Lung microvascular endothelial cell (primary cell): ENCODE measurements at regions not wholly inside any gene's neighbourhood (a gene's known extent, or its start where the extent isn't known, plus 50 kb on each side); places are given as distances from the start of the nearest gene placed in this dataset.

Experiments used
- DNase-seq, 2 donors: peaks; one replicate each; pipeline versions ENCODE4 v3.0.0 to v3.0.0-alpha.2; 2010; ENCODE audit warnings: low read depth in 2 of 2

DNA sequence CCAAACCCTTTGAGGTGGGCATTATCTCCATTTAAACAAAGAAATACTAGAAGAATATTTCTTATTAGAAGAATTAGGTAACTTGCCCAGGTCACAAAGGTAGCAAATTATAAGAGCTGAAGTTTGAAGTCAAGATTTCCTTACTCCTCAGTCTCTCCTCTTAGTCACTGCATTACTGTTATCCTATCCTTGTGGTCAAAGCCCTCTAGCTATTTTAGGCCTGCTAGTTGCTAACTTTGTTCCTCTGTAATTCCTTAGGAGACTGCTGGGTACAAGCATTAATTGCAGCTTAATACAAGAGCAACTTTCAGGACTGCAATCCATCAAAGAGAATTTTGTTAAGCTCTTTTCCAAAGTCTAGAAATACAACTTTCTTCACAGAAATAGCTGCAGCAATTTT, 528.2 kb downstream of the ZIC1 start:
- DNase-seq: no peak

DNA sequence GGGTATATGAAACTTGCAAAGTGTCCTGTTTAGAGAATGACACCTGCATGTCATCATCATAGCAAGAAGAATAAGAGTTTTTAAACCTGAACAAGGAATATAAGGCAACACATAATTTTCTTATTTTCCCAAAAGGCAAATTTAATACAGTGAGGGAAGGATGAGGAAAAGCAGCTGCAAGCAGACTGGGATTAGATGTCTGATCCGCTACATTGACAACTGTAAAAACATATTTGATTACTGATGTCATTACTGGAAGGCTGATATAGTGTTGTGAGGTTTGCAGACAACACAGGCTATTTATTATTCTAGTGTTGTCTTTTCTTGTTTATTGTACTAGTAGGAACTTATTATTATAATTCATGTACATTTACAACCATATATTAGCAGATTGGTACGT, 528.7 kb downstream of the ZIC1 start:
- DNase-seq: no peak

DNA sequence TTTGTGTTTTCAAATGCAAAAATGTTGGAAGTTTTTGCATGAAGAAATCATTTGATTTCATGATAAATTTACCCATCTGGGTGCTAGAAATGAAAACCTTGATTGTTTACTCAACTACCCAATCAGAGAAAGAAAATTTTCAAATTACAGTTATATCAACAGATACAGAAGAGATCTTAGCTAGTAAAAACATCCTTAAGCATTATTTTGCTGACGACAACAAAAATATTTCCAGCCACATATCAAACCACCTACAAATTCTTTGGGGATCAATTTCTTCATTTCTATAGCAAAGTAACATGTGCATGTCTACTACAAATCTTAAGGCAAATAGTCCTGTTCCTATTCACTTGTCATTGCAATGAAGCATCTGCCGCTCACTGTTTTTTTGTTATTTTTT, 530.3 kb downstream of the ZIC1 start:
- DNase-seq: no peak

GRCh38 chr3:147939839-147940238, 530.7 kb downstream of the ZIC1 start:
- peak in 1 of 2 donors; percentile 7 for DNase-seq

GRCh38 chr3:147940405-147941193, 531.4 kb downstream of the ZIC1 start:
- DNase-seq: no peak

- DNase-seq: no peak
Measured at GRCh38 chr3:147941969-147942368, 532.8 kb downstream of the ZIC1 start.

DNA sequence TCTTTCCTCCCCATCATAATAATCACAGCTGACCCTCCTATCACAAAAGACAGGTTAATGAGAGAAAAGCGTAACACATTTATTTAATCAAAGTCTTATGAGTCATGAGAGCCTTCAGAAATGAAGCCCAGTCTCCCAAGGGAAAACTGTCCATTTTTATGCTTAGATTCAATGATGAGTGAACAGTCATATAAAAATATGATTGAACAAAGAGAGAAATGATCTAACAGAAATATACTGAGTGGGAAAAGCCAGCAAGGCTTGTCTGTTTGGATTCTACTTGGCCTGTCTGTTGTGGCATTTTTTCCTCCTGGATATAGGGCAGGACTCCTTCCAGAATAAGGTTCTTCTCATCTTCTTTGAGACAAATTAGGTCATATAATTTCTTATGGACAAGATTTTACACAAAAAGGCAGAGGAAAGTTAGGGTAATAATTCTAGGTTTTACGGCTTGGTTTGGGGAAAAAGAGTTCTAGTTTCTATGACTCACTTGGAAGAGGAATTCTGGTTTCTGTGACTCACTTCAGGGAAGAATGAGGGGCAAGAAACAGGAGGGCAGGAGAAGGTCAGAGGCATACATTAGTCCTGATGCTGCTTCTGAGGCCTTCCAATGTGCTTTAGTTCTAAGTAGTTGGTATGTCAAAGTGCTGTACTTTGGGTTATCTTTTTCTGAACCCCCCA, 534.2 kb downstream of the ZIC1 start:
- DNase-seq: peak in 1 of 2 donors; percentile 89

GRCh38 chr3:147945968-147946519, 536.9 kb downstream of the ZIC1 start:
- peak; percentile 54 to 57 for DNase-seq

DNA sequence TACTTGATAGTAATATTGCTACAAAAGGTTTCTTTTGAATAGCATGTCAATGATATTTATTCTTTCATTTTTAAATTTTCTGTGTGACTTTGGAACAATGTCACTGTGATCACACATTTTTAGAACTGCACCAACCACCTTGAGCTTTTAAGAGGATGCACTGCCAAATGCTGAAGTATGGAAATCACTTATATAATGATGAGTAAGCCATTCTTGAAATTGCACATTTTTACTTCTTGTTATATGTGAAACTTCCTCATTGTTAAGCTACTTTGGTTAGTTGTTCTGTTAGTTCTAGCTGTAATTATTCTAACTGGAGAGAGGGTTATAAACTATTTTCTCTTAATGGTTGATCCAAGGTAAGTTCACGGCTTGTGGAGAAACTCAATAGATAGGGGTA, 547.5 kb downstream of the ZIC1 start:
- no peak for DNase-seq

DNA sequence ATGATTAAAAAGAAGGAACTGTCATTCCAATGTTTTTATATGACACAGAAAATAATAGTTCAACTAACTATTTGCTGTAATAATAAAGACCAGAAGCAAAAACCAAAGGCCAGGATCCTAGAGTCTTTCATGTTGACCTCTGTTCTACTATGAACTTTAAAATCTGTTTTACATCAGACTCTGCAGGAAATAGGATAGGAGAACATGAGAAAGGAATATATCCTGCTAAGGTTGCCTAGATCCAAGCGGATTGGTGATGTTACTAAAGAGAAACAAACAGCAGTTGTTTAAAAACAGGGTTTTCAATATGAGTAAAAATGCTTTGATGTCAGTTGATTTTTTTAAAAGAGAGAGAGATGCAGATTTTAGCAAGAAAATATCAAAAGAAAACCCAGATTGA, 549.6 kb downstream of the ZIC1 start:
- DNase-seq: no peak

GRCh38 chr3:147960786-147961185, 551.6 kb downstream of the ZIC1 start:
- DNase-seq: no peak

- no peak for DNase-seq
Measured at GRCh38 chr3:147962408-147963164, 553.4 kb downstream of the ZIC1 start.

DNA sequence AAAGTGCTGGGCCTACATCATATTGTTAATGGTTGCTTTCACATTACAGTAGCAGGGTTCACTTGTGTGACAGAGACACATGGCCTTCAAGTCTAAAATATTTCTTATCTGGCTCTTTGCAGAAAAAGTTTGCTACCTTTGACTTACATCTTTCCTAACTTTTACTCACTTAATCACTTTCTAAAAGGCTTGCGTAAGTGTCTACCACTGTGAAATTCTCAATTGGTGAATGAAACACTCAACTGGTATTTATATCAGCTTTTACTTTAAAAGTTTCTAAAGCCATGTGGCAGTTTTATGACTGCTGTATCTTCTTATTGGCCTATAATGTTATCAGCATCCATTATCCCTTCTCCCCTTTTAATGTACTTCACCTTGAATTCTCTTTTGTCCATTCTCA, 554.5 kb downstream of the ZIC1 start:
- no peak for DNase-seq

- DNase-seq: no peak
Measured at GRCh38 chr3:147975165-147975564, 566.0 kb downstream of the ZIC1 start.

DNA sequence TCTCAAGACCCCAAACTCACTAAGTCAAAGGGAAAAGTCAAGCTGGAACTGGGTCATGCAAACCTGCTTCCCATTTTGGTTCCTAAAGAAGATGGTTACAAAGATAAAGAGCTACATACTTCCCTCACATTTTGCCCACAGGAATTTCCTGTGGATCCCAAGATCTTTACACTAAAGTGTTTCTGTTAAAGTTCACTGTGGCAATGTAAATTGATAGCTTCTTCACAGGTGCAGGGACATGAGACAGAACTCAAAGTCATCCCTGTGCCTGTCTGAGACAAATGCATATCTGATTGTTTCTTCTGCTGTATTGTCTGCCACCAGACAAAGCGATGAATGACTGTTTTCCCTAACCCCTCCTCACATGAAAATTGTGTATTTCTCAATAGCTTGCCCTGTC, 567.8 kb downstream of the ZIC1 start:
- DNase-seq: peak in 1 of 2 donors; percentile 10

DNA sequence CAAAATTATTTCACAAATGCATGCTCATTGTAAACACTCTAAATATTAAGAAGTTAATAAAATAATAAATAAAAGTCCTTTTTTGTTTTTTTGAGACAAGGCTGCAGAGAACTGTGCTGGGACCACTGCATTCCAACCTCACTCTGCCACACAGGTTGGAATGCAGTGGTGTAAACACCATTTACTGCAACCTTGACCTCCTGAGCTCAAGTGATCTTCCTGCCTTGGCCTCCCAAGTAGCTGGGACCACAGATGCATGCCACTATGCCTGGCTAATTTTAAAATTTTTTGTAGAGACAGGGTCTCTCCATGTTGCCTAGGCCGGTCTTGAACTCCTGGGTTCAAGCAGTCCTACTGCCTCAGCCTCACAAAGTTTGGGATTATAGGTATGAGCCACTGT, 578.4 kb downstream of the ZIC1 start:
- no peak for DNase-seq

GRCh38 chr3:147989344-147989743, 580.2 kb downstream of the ZIC1 start:
- no peak for DNase-seq

DNA sequence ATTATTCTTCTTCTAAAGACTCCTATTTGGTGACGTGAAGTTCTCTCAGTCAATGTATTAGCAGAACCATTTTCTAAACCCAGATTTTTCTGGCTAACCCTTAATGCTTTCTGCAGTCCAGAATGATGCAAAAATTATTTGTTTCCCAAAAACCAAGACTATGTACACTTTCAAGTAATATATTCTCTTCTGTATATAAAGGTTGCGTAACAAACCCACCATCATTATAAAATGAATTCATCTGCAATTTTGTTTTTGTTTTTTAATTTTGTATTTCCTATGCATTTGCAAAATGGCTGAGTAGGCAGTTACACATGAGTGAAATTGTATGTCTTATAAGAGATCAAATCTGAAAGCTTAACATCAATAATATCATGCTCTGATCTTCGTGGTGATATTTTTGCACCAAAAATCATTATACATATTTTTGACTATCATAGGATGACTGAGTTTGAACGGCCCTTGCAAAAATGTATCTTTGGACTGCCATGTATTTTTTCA, 593.6 kb downstream of the ZIC1 start:
- DNase-seq: no peak

GRCh38 chr3:148004331-148004730, 595.2 kb downstream of the ZIC1 start:
- no peak for DNase-seq

GRCh38 chr3:148005456-148005855, 596.3 kb downstream of the ZIC1 start:
- DNase-seq: no peak

GRCh38 chr3:148006508-148006907, 597.3 kb downstream of the ZIC1 start:
- no peak for DNase-seq

DNA sequence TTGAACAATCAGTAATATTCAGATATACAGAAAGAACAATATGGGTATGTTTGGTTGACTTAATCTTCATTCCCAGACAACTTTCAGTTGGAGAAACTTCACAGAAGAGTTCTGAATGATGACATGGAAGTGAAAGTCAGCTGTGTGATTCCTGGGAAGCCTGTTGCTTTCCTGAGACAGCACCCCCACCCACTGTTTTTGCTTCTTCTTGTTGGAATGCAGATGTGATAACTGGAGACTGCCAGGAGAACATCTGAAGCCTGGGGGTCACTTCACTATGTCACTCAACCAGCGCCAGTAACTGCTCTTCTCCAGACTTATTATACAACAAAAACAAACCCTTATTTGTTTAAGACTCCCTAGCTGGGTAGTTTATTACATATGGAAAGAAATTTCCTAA, 599.4 kb downstream of the ZIC1 start:
- DNase-seq: no peak
